K562 (cell line): ENCODE measurements at regions not wholly inside any gene's neighbourhood (a gene's known extent, or its start where the extent isn't known, plus 50 kb on each side); places are given as distances from the start of the nearest gene placed in this dataset.

ENCODE experiments used
- E2F3 ChIP-seq: fragments of 250-450 bp; sonication (Bioruptor Pico); IDR thresholded peaks from 2 replicates; pipeline ENCODE4 v1.4.0; 2020; ENCODE audit warnings: mild to moderate bottlenecking
- FOXP1 ChIP-seq: sonication (generic); formaldehyde crosslinking; IDR thresholded peaks from 2 replicates; pipeline ENCODE4 v1.8.0; 2022; ENCODE audit warnings: mild to moderate bottlenecking, missing genetic modification reagents
- PPARD ChIP-seq: fragments of 250-450 bp; sonication (Bioruptor Pico); IDR thresholded peaks from 2 replicates; pipeline ENCODE4 v1.8.0; 2022; ENCODE audit warnings: inconsistent platforms, mild to moderate bottlenecking, moderate library complexity
- TEAD1 ChIP-seq, 2 experiments: fragments of 450-650 bp in 1 of 2; sonication (generic) in 1 of 2; formaldehyde crosslinking; IDR thresholded peaks; 2 replicates each; pipeline versions ENCODE4 v1.4.0 to v1.8.0; 2020 to 2022; ENCODE audit warnings: mild to moderate bottlenecking in 2 of 2, missing genetic modification reagents in 1 of 2
- TGIF2 ChIP-seq: sonication (generic); formaldehyde crosslinking; IDR thresholded peaks from 2 replicates; pipeline ENCODE4 v1.8.1; 2022; ENCODE audit warnings: mild to moderate bottlenecking, missing genetic modification reagents, moderate library complexity
- ZNF263 ChIP-seq: sonication (generic); formaldehyde crosslinking; IDR thresholded peaks from 2 replicates; pipeline ENCODE4 v1.8.0; 2022; ENCODE audit warnings: mild to moderate bottlenecking, missing genetic modification reagents, borderline replicate concordance
- ZNF282 ChIP-seq: sonication (generic); formaldehyde crosslinking; IDR thresholded peaks from 2 replicates; pipeline ENCODE4 v1.8.1; 2023; ENCODE audit warnings: missing genetic modification reagents
- TF ChIP-seq, protein P1 (sequence below), 2 experiments: fragments of 450-650 bp; IDR thresholded peaks; 2 replicates each; pipeline ENCODE4 v1.6.1; 2016
- TF ChIP-seq, protein P2 (sequence below): sonication (generic); formaldehyde crosslinking; IDR thresholded peaks from 2 replicates; pipeline ENCODE4 v1.8.0; 2022; ENCODE audit warnings: missing genetic modification reagents, mild to moderate bottlenecking, moderate library complexity, borderline replicate concordance

DNA sequence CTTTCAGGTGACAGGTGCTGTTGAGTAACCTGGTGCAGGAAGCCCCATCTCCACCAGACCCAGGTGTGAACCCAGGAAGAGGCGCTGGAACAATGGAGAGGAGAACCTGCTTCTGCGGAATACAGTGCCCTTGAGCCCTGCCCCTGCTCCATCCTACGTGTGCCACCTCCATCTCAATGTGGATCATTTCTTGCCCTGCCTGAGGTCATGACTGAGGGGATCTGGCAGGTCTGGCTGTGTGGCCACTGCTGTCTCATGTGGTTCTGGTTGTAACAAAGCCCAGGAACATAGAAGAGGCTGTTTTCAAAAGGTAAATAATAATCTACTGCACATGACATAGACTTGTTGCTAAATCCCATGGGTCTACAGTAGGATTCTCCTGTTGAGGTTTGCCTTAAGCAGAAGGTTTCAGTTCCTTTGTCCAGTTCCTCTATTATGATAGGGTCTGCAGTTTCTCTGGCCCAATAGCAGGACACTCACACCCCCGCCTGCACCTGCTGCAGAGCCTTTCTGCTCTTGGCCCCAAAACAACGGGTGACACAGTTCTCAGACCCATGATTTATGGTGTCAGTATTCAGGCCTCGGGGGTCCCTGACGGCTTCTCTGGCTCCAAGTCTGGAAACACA is 113.5 kb upstream of the IGLL5 start (continued):
- TF ChIP-seq PPARD (CRISPR knock-in tag) (no peak), E2F3 (CRISPR knock-in tag) (no peak), TGIF2 (CRISPR knock-in tag) (peak; percentile 88), FOXP1 (CRISPR knock-in tag) (peak; percentile 81; the same call in 1 of the 2 replicates), ZNF282 (CRISPR knock-in tag) (peak; percentile 64; the same call in 1 of the 2 replicates), ZNF263 (CRISPR knock-in tag) (no peak), TEAD1 (CRISPR knock-in tag; IDR thresholded peaks at IDR 0.05) (peak in 1 of 2 experiments; percentile 37; a peak in 1 of 4 replicates)
- TF ChIP-seq, protein P1, sequence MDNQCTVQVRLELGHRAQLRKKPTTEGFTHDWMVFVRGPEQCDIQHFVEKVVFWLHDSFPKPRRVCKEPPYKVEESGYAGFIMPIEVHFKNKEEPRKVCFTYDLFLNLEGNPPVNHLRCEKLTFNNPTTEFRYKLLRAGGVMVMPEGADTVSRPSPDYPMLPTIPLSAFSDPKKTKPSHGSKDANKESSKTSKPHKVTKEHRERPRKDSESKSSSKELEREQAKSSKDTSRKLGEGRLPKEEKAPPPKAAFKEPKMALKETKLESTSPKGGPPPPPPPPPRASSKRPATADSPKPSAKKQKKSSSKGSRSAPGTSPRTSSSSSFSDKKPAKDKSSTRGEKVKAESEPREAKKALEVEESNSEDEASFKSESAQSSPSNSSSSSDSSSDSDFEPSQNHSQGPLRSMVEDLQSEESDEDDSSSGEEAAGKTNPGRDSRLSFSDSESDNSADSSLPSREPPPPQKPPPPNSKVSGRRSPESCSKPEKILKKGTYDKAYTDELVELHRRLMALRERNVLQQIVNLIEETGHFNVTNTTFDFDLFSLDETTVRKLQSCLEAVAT (IDR thresholded peaks at IDR 0.05): no peak
- TF ChIP-seq, protein P2, sequence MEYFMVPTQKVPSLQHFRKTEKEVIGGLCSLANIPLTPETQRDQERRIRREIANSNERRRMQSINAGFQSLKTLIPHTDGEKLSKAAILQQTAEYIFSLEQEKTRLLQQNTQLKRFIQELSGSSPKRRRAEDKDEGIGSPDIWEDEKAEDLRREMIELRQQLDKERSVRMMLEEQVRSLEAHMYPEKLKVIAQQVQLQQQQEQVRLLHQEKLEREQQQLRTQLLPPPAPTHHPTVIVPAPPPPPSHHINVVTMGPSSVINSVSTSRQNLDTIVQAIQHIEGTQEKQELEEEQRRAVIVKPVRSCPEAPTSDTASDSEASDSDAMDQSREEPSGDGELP (CRISPR knock-in tag): peak; percentile 14; the same call in 1 of the 2 replicates
